H1 (cell line): ENCODE measurements at regions not wholly inside any gene's neighbourhood (a gene's known extent, or its start where the extent isn't known, plus 50 kb on each side); places are given as distances from the start of the nearest gene placed in this dataset.

Experiments
- CTCF ChIA-PET: fragments of 300-600 bp; sonication (Branson Sonifier 250); formaldehyde crosslinking; loops from one replicate; lab custom pipeline; 2021; ENCODE audit not compliant: partially characterized antibody; lab: Charles Lee
- POLR2A ChIA-PET: fragments of 300-600 bp; sonication (Branson Sonifier 250); formaldehyde crosslinking; loops from one replicate; lab custom pipeline; 2021; ENCODE audit warnings: inconsistent platforms; ENCODE audit not compliant: partially characterized antibody; lab: Charles Lee
- DNase-seq, 2 experiments: peaks; one replicate each; pipeline versions ENCODE4 v3.0.0 to v3.0.0-alpha.2; 2010 to 2022; ENCODE audit warnings: low spot score in 2 of 2, low read depth in 1 of 2, mixed read lengths in 1 of 2
- FAIRE-seq: peaks from 2 replicates; lab custom pipeline; 2011; peaks lifted over from hg19 to GRCh38; lab: Jason Lieb, UNC
- H2AFZ ChIP-seq: 2 replicates; pipeline ENCODE4 v1.8.1; 2012; ENCODE audit warnings: low read length, inconsistent platforms
- H2AK5ac ChIP-seq: 2 replicates; pipeline ENCODE4 v1.6.1; 2013; ENCODE audit warnings: low read depth, low read length
- H2BK120ac ChIP-seq: replicated peaks from 2 replicates; pipeline ENCODE3; 2013; ENCODE audit warnings: low read depth, low read length, inconsistent platforms
- H2BK12ac ChIP-seq: 2 replicates; pipeline ENCODE4 v1.6.1; 2013; ENCODE audit warnings: low read depth, low read length
- H2BK15ac ChIP-seq: 2 replicates; pipeline ENCODE4 v1.6.1; 2013; ENCODE audit warnings: low read length
- H2BK20ac ChIP-seq: 2 replicates; pipeline ENCODE4 v1.6.1; 2013; ENCODE audit warnings: low read length
- H2BK5ac ChIP-seq: 2 replicates; pipeline ENCODE4 v1.6.1; 2013; ENCODE audit warnings: low read depth, low read length
- H3K14ac ChIP-seq: 2 replicates; pipeline ENCODE4 v1.6.1; 2013; ENCODE audit warnings: inconsistent platforms; ENCODE audit not compliant: insufficient read length
- H3K18ac ChIP-seq: 2 replicates; pipeline ENCODE4 v1.6.1; 2013; ENCODE audit warnings: low read length; ENCODE audit errors: extremely low read depth
- H3K23ac ChIP-seq: 2 replicates; pipeline ENCODE4 v1.6.1; 2013; ENCODE audit warnings: inconsistent platforms; ENCODE audit not compliant: insufficient read length
- H3K23me2 ChIP-seq: 2 replicates; pipeline ENCODE4 v1.6.1; 2013; ENCODE audit warnings: low read depth, low read length
- H3K27ac ChIP-seq: 2 replicates; pipeline ENCODE4 v1.6.1; 2011; ENCODE audit warnings: low read depth, low read length, inconsistent platforms
- H3K27me3 ChIP-seq, 4 experiments: replicated peaks in 1 of 4; 1 replicate in 1 of 4; 2 replicates in 3 of 4; pipeline versions ENCODE4 v1.6.1 to v1.8.1; 2011 to 2013; ENCODE audit warnings: low read length in 3 of 4, mild to moderate bottlenecking in 3 of 4, inconsistent platforms in 2 of 4, mixed read lengths in 2 of 4, moderate library complexity in 1 of 4; ENCODE audit not compliant: control insufficient read depth in 3 of 4, insufficient read depth in 3 of 4; ENCODE audit errors: extremely low read depth in 1 of 4
- H3K36me3 ChIP-seq, 4 experiments: 2 replicates each; pipeline versions ENCODE4 v1.6.1 to v1.8.1; 2011 to 2013; ENCODE audit warnings: mild to moderate bottlenecking in 4 of 4, low read length in 3 of 4, moderate library complexity in 2 of 4, control low read depth in 1 of 4, inconsistent platforms in 1 of 4; ENCODE audit not compliant: insufficient read depth in 4 of 4, control insufficient read depth in 2 of 4
- H3K4ac ChIP-seq: replicated peaks from 2 replicates; pipeline ENCODE3; 2013; ENCODE audit warnings: low read length, low read depth, mixed read lengths, inconsistent platforms; ENCODE audit not compliant: insufficient read length
- H3K4me1 ChIP-seq, 4 experiments: replicated peaks in 1 of 4; 1 replicate in 1 of 4; 2 replicates in 3 of 4; pipeline versions ENCODE4 v1.6.1 to v1.8.1; 2011 to 2013; ENCODE audit warnings: low read length in 3 of 4, inconsistent platforms in 2 of 4, mixed read lengths in 1 of 4; ENCODE audit not compliant: insufficient read depth in 4 of 4, control insufficient read depth in 3 of 4
- H3K4me2 ChIP-seq, 2 experiments: 2 replicates each; pipeline versions ENCODE4 v1.6.1 to v1.8.1; 2011 to 2013; ENCODE audit warnings: low read depth in 2 of 2, low read length in 2 of 2, control low read depth in 1 of 2, inconsistent platforms in 1 of 2, mild to moderate bottlenecking in 1 of 2; ENCODE audit not compliant: insufficient read depth in 1 of 2
- H3K4me3 ChIP-seq, 4 experiments: fragments of 200-600, 300-600 bp in 1 of 4; sonication (generic), shearing (Covaris generic), sonication (Bioruptor Twin) in 1 of 4; 2 replicates each; pipeline versions ENCODE4 v1.5.1 to v1.8.1; 2011 to 2016; ENCODE audit warnings: low read length in 4 of 4, low read depth in 3 of 4, control low read depth in 2 of 4, inconsistent platforms in 2 of 4, mild to moderate bottlenecking in 2 of 4, mixed read lengths in 1 of 4, moderate library complexity in 1 of 4; ENCODE audit not compliant: insufficient read depth in 2 of 4; ENCODE audit errors: extremely low read depth in 1 of 4
- H3K56ac ChIP-seq: replicated peaks from 2 replicates; pipeline ENCODE3; 2013; ENCODE audit warnings: low read depth, mild to moderate bottlenecking, mixed read lengths, low read length, inconsistent platforms; ENCODE audit not compliant: insufficient read length
- H3K79me1 ChIP-seq: 2 replicates; pipeline ENCODE4 v1.6.1; 2013; ENCODE audit warnings: low read depth, low read length, control low read depth
- H3K79me2 ChIP-seq, 2 experiments: 2 replicates each; pipeline versions ENCODE4 v1.6.1 to v1.8.1; 2012 to 2013; ENCODE audit warnings: low read length in 2 of 2, mild to moderate bottlenecking in 2 of 2, inconsistent platforms in 1 of 2; ENCODE audit not compliant: insufficient read depth in 2 of 2, control insufficient read depth in 1 of 2
- H3K9ac ChIP-seq, 4 experiments: replicated peaks in 1 of 4; 1 replicate in 1 of 4; 2 replicates in 3 of 4; pipeline versions ENCODE4 v1.6.1 to v1.8.1; 2011 to 2013; ENCODE audit warnings: low read depth in 3 of 4, low read length in 3 of 4, control low read depth in 2 of 4, mild to moderate bottlenecking in 2 of 4, moderate library complexity in 2 of 4, inconsistent platforms in 1 of 4; ENCODE audit errors: extremely low read depth in 1 of 4
- H3K9me3 ChIP-seq, 2 experiments: 2 replicates each; pipeline versions ENCODE4 v1.6.1 to v1.8.1; 2012 to 2013; ENCODE audit warnings: mild to moderate bottlenecking in 2 of 2, moderate library complexity in 2 of 2, control low read depth in 1 of 2, inconsistent platforms in 1 of 2, low read depth in 1 of 2, low read length in 1 of 2, mixed read lengths in 1 of 2; ENCODE audit not compliant: insufficient read depth in 2 of 2
- H4K20me1 ChIP-seq, 2 experiments: replicated peaks in 1 of 2; 2 replicates each; pipeline versions ENCODE3 to v1.8.1; 2011 to 2013; ENCODE audit warnings: inconsistent platforms in 2 of 2, low read length in 2 of 2, mild to moderate bottlenecking in 1 of 2; ENCODE audit not compliant: insufficient read depth in 2 of 2, control insufficient read depth in 1 of 2
- H4K5ac ChIP-seq: 2 replicates; pipeline ENCODE4 v1.6.1; 2013; ENCODE audit warnings: low read length, low read depth, mixed read lengths, inconsistent platforms; ENCODE audit not compliant: insufficient read length
- H4K8ac ChIP-seq: 2 replicates; pipeline ENCODE4 v1.8.0; 2013; ENCODE audit warnings: mild to moderate bottlenecking, moderate library complexity, low read length, inconsistent platforms; ENCODE audit not compliant: insufficient read depth; ENCODE audit errors: extremely low read depth
- H4K91ac ChIP-seq: replicated peaks from 2 replicates; pipeline ENCODE3; 2013; ENCODE audit warnings: low read length, mixed read lengths, inconsistent platforms; ENCODE audit not compliant: insufficient read length
- TEAD4 ChIP-seq: IDR thresholded peaks from 2 replicates; pipeline ENCODE4 v1.6.1; 2012; ENCODE audit warnings: low read depth, low read length, inconsistent platforms, mixed read lengths
- WGBS, 2 experiments: shearing (Covaris generic) in 1 of 2; methylation state at CpG; one replicate each; pipeline versions ENCODE4 v1.1.6 to v1.1.7; 2013 to 2015; ENCODE audit warnings: low lambda C conversion rate in 2 of 2, mixed read lengths in 2 of 2, inconsistent platforms in 1 of 2, low coverage in 1 of 2, missing lambda C conversion rate in 1 of 2; ENCODE audit not compliant: insufficient replicate concordance in 2 of 2, insufficient coverage in 1 of 2, insufficient read length in 1 of 2; ENCODE audit errors: extremely low coverage in 1 of 2, missing lambda C conversion rate in 1 of 2; 5-methylcytosine and 5-hydroxymethylcytosine counted together

- TF ChIP-seq TEAD4: no peak
- Histone ChIP-seq H4K8ac (no peak overlapping the region), H3K4me3 (no peak overlapping the region), H3K18ac (no peak overlapping the region), H2BK120ac (no peak overlapping the region), H2BK20ac (no peak overlapping the region), H3K4ac (no peak overlapping the region), H4K91ac (no peak overlapping the region), H3K23ac (no peak overlapping the region), H3K14ac (no peak overlapping the region), H2AFZ (no peak overlapping the region), H2BK5ac (no peak overlapping the region), H3K79me2 (no peaks in the 10 kb centered on the region), H2BK15ac (no peak overlapping the region), H3K4me1 (no peaks in the 10 kb centered on the region), H3K4me2 (no peak overlapping the region), H2AK5ac (no peak overlapping the region), H3K56ac (no peak overlapping the region), H3K79me1 (no peaks in the 10 kb centered on the region), H3K9me3 (no peaks in the 10 kb centered on the region), H3K27ac (no peak overlapping the region), H3K9ac (no peak overlapping the region), H3K23me2 (no peaks in the 10 kb centered on the region), H3K36me3 (no peaks in the 10 kb centered on the region), H4K20me1 (no peaks in the 10 kb centered on the region), H2BK12ac (no peak overlapping the region), H3K27me3 (no peaks in the 10 kb centered on the region), H4K5ac (no peak overlapping the region)
- CTCF ChIA-PET: interaction anchor here (0.7 to 1.4 kb wide), 3 partner anchors 9 to 44 kb away, joined by 3 to 4 read pairs (median 4); no protein-coding TSS in a partner anchor
- DNase-seq (no peak), FAIRE-seq (no peak)
- POLR2A ChIA-PET: no interaction called here
- WGBS, 2 experiments: 87% methylated on average over 3 of the region's 3 CpGs; no CpG with 5 or more reads in 1 of the 2 experiments
Measured at GRCh38 chr3:81853431-81853830, 92.0 kb upstream of the GBE1 start.
